IMR-90 (cell line): ENCODE measurements at regions not wholly inside any gene's neighbourhood (a gene's known extent, or its start where the extent isn't known, plus 50 kb on each side); places are given as distances from the start of the nearest gene placed in this dataset.

Experiments
- ATAC-seq: fragments of 200-7000 bp; cut with Tn5 transposase; 2 replicates; pipeline ENCODE4 v1.9.1; 2020; ENCODE audit warnings: low read depth, mild to moderate bottlenecking, moderate library complexity
- BruUV-seq: library from RNA; stranded (reverse); fragments of 400-500 nt; replicated peaks from 2 replicates; lab custom pipeline; 2021; lab: Mats Ljungman, UMichigan
- CTCF ChIA-PET: fragments of 300-600 bp; formaldehyde crosslinking; extraction: SDS; loops from one replicate; lab custom pipeline; 2021; ENCODE audit warnings: antibody characterized with exemption; lab: Yijun Ruan, JAX
- POLR2A ChIA-PET: fragments of 300-600 bp; sonication (Branson Sonifier 250); formaldehyde crosslinking; loops from one replicate; lab custom pipeline; 2022; ENCODE audit warnings: antibody characterized with exemption; ENCODE audit not compliant: unreplicated experiment; lab: Charles Lee
- DNase-seq: peaks from one replicate; pipeline ENCODE4 v3.0.0; 2013
- H2AFZ ChIP-seq: replicated peaks from 2 replicates; pipeline ENCODE3; 2013; ENCODE audit warnings: low read length, mild to moderate bottlenecking; ENCODE audit not compliant: poor library complexity
- H2AK5ac ChIP-seq: 2 replicates; pipeline ENCODE4 v1.6.1; 2013; ENCODE audit warnings: low read depth, low read length, inconsistent platforms
- H2AK9ac ChIP-seq: replicated peaks from 2 replicates; pipeline ENCODE3; 2013; ENCODE audit warnings: mild to moderate bottlenecking, low read depth, low read length, moderate library complexity; ENCODE audit not compliant: poor library complexity
- H2BK120ac ChIP-seq: 2 replicates; pipeline ENCODE4 v1.6.1; 2013; ENCODE audit warnings: low read depth, low read length, inconsistent platforms
- H2BK15ac ChIP-seq: 3 replicates; pipeline ENCODE4 v1.6.1; 2013; ENCODE audit warnings: low read depth, low read length, inconsistent platforms
- H2BK20ac ChIP-seq: 2 replicates; pipeline ENCODE4 v1.6.1; 2013; ENCODE audit warnings: low read depth, mild to moderate bottlenecking, inconsistent platforms, low read length, moderate library complexity
- H2BK5ac ChIP-seq: 2 replicates; pipeline ENCODE4 v1.6.1; 2013; ENCODE audit warnings: mild to moderate bottlenecking, low read depth, low read length, inconsistent platforms; ENCODE audit not compliant: poor library complexity, severe bottlenecking
- H3K14ac ChIP-seq: replicated peaks from 2 replicates; pipeline ENCODE4 v1.6.1; 2013; ENCODE audit warnings: low read depth, low read length, inconsistent platforms
- H3K18ac ChIP-seq: 2 replicates; pipeline ENCODE4 v1.6.1; 2013; ENCODE audit warnings: low read depth, low read length, control low read depth
- H3K23ac ChIP-seq: 2 replicates; pipeline ENCODE4 v1.6.1; 2013; ENCODE audit warnings: low read depth, low read length, inconsistent platforms
- H3K27ac ChIP-seq: 2 replicates; pipeline ENCODE4 v1.5.1; 2013; ENCODE audit warnings: mild to moderate bottlenecking, control low read depth, low read length; ENCODE audit not compliant: insufficient read depth
- H3K27me3 ChIP-seq: 2 replicates; pipeline ENCODE4 v1.6.1; 2013; ENCODE audit warnings: low read length; ENCODE audit not compliant: control insufficient read depth, insufficient read depth
- H3K36me3 ChIP-seq: 2 replicates; pipeline ENCODE4 v1.6.1; 2013; ENCODE audit warnings: low read length, mixed read lengths; ENCODE audit not compliant: control insufficient read depth, insufficient read depth
- H3K4ac ChIP-seq: 2 replicates; pipeline ENCODE4 v1.6.1; 2013; ENCODE audit warnings: low read depth, low read length, inconsistent platforms
- H3K4me1 ChIP-seq: 2 replicates; pipeline ENCODE4 v1.6.1; 2013; ENCODE audit warnings: low read length, mixed read lengths; ENCODE audit not compliant: control insufficient read depth, insufficient read depth
- H3K4me2 ChIP-seq: 2 replicates; pipeline ENCODE4 v1.6.1; 2013; ENCODE audit warnings: low read depth, mild to moderate bottlenecking, control low read depth, low read length, moderate library complexity
- H3K4me3 ChIP-seq: 2 replicates; pipeline ENCODE4 v1.5.1; 2013; ENCODE audit warnings: low read depth, mild to moderate bottlenecking, control low read depth, low read length, moderate library complexity; ENCODE audit not compliant: insufficient read depth
- H3K56ac ChIP-seq: 2 replicates; pipeline ENCODE4 v1.6.1; 2013; ENCODE audit warnings: low read length, inconsistent platforms; ENCODE audit not compliant: insufficient read depth; ENCODE audit errors: extremely low read depth
- H3K79me1 ChIP-seq, 2 experiments: 2 replicates each; pipeline ENCODE4 v1.6.1; 2013; ENCODE audit warnings: low read length in 2 of 2, inconsistent platforms in 1 of 2, low read depth in 1 of 2
- H3K9ac ChIP-seq: 2 replicates; pipeline ENCODE4 v1.6.1; 2013; ENCODE audit warnings: low read depth, low read length, control low read depth
- H3K9me1 ChIP-seq: 2 replicates; pipeline ENCODE4 v1.6.1; 2013; ENCODE audit warnings: low read length, inconsistent platforms; ENCODE audit not compliant: insufficient read depth
- H3K9me3 ChIP-seq: 2 replicates; pipeline ENCODE4 v1.6.1; 2013; ENCODE audit warnings: low read length; ENCODE audit not compliant: control insufficient read depth, insufficient read depth
- H4K20me1 ChIP-seq: 2 replicates; pipeline ENCODE4 v1.6.1; 2013; ENCODE audit warnings: low read length, inconsistent platforms; ENCODE audit not compliant: insufficient read depth
- H4K5ac ChIP-seq: 2 replicates; pipeline ENCODE4 v1.6.1; 2013; ENCODE audit warnings: mild to moderate bottlenecking, low read depth, low read length, control low read depth
- H4K8ac ChIP-seq, 2 experiments: 2 replicates each; pipeline ENCODE4 v1.6.1; 2013; ENCODE audit warnings: low read depth in 2 of 2, low read length in 2 of 2, control low read depth in 1 of 2, inconsistent platforms in 1 of 2
- H4K91ac ChIP-seq: 2 replicates; pipeline ENCODE4 v1.6.1; 2013; ENCODE audit warnings: low read depth, low read length, inconsistent platforms; ENCODE audit not compliant: insufficient read depth
- CEBPB ChIP-seq: IDR thresholded peaks from 2 replicates; pipeline ENCODE4 v1.6.1; 2012; ENCODE audit warnings: low read depth, low read length, improper control_type of control experiment
- MAFK ChIP-seq: IDR thresholded peaks from 2 replicates; pipeline ENCODE4 v1.6.1; 2012; ENCODE audit warnings: low read depth, low read length, improper control_type of control experiment
- MAZ ChIP-seq: IDR thresholded peaks from 2 replicates; pipeline ENCODE4 v1.6.1; 2012; ENCODE audit warnings: low read depth, mild to moderate bottlenecking, low read length, improper control_type of control experiment, moderate library complexity, borderline replicate concordance
- NFE2L2 ChIP-seq: fragments of 150-350 bp; IDR thresholded peaks from 2 replicates; pipeline ENCODE4 v1.6.1; 2016; ENCODE audit warnings: low read depth, mild to moderate bottlenecking, low read length
- POLR2A ChIP-seq: IDR thresholded peaks from 2 replicates; pipeline ENCODE4 v1.6.1; 2012; ENCODE audit warnings: mild to moderate bottlenecking, low read depth, low read length
- RCOR1 ChIP-seq: IDR thresholded peaks from 2 replicates; pipeline ENCODE4 v1.6.1; 2012; ENCODE audit warnings: mild to moderate bottlenecking, low read length, improper control_type of control experiment; ENCODE audit not compliant: insufficient replicate concordance
- USF2 ChIP-seq: fragments of 150-350 bp; IDR thresholded peaks from 2 replicates; pipeline ENCODE4 v1.6.1; 2017; ENCODE audit warnings: mild to moderate bottlenecking, antibody characterized with exemption, low read length, low read depth
- dilution Hi-C: fragments of 300-500 bp; cut with HindIII; formaldehyde crosslinking; loops from one replicate; pipeline ENCODE4 v1.14.3; 2018; ENCODE audit warnings: low sequenced_read_pairs; ENCODE audit not compliant: unreplicated experiment
- in situ Hi-C: fragments of 300-500 bp; cut with MboI; formaldehyde crosslinking; loops from 3 replicates; pipeline ENCODE4 v1.14.3; 2019; ENCODE audit warnings: low sequenced_read_pairs, inconsistent platforms, mixed read lengths
- intact Hi-C: fragments of 100-400 bp; cut with micrococcal nuclease; formaldehyde crosslinking; loops from 2 replicates; pipeline ENCODE4 v1.10.0; 2022
- TF ChIP-seq, protein P1 (sequence below): conservative IDR thresholded peaks from 2 replicates; pipeline ENCODE4 v1.5.1; 2012; ENCODE audit warnings: mild to moderate bottlenecking, low read depth, low read length, improper control_type of control experiment

DNA sequence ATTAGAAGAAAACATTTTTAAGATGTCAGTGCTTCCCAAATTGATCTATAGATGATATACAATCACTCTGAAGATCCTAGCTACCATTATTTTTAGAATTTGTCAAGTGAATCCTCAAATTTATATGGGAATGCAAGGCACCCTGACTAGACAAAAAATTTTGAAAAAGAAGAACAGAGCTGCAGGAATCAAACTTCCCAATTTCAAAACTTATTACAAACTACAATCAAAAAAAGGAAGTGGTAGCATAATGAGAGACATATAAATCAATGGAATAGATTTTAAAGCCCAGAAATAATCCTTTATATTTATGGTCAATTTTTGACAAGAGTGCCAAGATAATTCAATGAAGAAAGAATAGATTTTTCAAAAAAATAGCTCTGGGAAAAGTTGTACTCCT, 198.3 kb upstream of the KCNJ16 start:
- H3K36me3 ChIP-seq = no peaks in the 10 kb centered on the region
- ATAC-seq = no peak
- dilution Hi-C loops = no loop called here
- ChIA-PET POLR2A (no interaction called here), CTCF (no interaction called here)
- no peak overlapping the region for H2AFZ ChIP-seq
- no peak overlapping the region for H2BK15ac ChIP-seq
- no peak overlapping the region for H2AK9ac ChIP-seq
- in situ Hi-C loops = no loop called here
- H3K9me3 ChIP-seq = peaks cover 3% of the 10 kb centered on the region; the same call in 1 of the 2 replicates
- H3K56ac ChIP-seq = no peak overlapping the region
- no peak overlapping the region for H2AK5ac ChIP-seq
- no peak overlapping the region for H2BK120ac ChIP-seq
- H3K4me1 ChIP-seq = peaks cover 4% of the 10 kb centered on the region; the same call in 1 of the 2 replicates
- no peak overlapping the region for H2BK20ac ChIP-seq
- no peak overlapping the region for H3K18ac ChIP-seq
- no peaks in the 10 kb centered on the region for H3K9me1 ChIP-seq
- no peaks in the 10 kb centered on the region for H4K20me1 ChIP-seq
- H4K5ac ChIP-seq = no peak overlapping the region
- H4K8ac ChIP-seq = no peak overlapping the region
- no peak overlapping the region for H3K14ac ChIP-seq
- no peak overlapping the region for H3K9ac ChIP-seq
- H3K27ac ChIP-seq = no peak overlapping the region
- H3K79me1 ChIP-seq = no peaks in the 10 kb centered on the region
- H4K91ac ChIP-seq = no peak overlapping the region
- no peak overlapping the region for H2BK5ac ChIP-seq
- intact Hi-C loops = no loop called here
- BruUV-seq = no TSS peak
- no peak overlapping the region for H3K4ac ChIP-seq
- no peak overlapping the region for H3K4me3 ChIP-seq
- H3K4me2 ChIP-seq = no peak overlapping the region
- TF ChIP-seq, protein P1, sequence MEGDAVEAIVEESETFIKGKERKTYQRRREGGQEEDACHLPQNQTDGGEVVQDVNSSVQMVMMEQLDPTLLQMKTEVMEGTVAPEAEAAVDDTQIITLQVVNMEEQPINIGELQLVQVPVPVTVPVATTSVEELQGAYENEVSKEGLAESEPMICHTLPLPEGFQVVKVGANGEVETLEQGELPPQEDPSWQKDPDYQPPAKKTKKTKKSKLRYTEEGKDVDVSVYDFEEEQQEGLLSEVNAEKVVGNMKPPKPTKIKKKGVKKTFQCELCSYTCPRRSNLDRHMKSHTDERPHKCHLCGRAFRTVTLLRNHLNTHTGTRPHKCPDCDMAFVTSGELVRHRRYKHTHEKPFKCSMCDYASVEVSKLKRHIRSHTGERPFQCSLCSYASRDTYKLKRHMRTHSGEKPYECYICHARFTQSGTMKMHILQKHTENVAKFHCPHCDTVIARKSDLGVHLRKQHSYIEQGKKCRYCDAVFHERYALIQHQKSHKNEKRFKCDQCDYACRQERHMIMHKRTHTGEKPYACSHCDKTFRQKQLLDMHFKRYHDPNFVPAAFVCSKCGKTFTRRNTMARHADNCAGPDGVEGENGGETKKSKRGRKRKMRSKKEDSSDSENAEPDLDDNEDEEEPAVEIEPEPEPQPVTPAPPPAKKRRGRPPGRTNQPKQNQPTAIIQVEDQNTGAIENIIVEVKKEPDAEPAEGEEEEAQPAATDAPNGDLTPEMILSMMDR = no peak
- TF ChIP-seq CEBPB (no peak), MAFK (no peak), POLR2A (no peak), NFE2L2 (no peak), RCOR1 (no peak), MAZ (no peak), USF2 (no peak)
- no peak for DNase-seq
- no peak overlapping the region for H3K23ac ChIP-seq
- H3K27me3 ChIP-seq = no peaks in the 10 kb centered on the region
